HG03571 (cell line): ENCODE measurements at regions not wholly inside any gene's neighbourhood (a gene's known extent, or its start where the extent isn't known, plus 50 kb on each side); places are given as distances from the start of the nearest gene placed in this dataset.
"Not testable (repeated sequence)": the region's sequence is repeated elsewhere in the genome, so short reads cannot be mapped to it uniquely, and the experiment has no call there.

Experiments used
- ATAC-seq: cut with Tn5 transposase; IDR thresholded peaks from one replicate; pipeline ENCODE4 v1.9.1; 2021; ENCODE audit not compliant: unreplicated experiment

- no peak for ATAC-seq
These were observed 61.4 kb upstream of the E2F3 start for GRCh38 chr6:20340068-20340848.

DNA sequence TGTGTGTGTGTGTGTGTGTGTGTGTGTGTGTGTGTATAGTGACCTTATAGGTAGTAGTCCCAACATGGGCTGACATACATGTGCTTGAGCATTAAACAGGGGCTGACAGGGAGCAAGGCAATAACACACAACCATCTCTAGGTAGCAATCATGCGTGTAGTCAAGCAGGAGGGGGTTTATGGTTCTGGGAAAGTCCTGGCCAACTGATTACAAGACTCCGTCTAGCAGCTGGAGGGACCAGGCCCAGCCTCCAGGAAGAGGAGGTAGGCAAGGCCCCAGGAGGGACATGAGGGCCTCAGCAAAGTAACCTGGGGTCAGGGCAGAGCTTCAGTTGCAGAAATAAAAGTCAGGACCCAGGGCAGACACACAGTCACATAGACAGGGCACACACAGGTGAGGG lies 60.6 kb upstream of the E2F3 start:
- no peak for ATAC-seq

DNA sequence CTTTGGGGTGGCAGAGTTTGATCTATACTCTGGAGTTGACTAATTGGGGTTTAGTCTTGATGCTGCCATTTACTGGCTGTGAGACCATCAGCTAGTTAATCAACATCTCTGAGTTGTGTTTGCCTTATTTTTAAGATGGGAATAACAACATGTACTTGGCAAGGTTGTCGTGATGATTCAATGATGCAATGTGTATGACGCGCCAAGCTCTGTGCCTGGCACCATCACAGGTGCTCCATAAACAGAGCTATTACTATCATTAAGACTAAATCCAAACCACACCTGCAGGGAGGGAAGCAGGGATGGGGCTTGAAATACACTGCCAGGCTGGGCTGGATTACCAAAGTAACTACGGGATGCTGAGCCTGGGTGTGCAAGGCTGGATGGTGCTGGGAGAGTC lies 60.1 kb upstream of the E2F3 start:
- ATAC-seq: no peak

DNA sequence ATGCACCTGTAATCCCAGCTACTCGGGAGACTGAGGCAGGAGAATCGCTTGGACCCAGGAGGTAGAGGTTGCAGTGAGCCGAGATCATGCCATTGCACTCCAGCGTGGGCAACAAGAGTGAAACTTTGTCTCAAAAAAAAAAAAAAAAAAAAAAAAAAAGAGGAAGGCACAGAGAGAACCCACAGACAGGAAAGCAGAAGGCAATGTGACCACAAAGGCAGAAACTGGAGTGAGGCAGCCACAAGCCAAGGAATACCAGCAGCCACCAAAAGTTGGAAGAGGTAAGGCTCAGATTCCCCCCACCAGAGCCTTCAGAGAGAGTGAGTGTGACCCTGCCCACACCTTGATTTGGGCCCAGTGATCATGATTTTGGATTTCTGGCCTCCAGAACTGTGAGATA lies 54.7 kb upstream of the E2F3 start:
- ATAC-seq: not testable (repeated sequence)

DNA sequence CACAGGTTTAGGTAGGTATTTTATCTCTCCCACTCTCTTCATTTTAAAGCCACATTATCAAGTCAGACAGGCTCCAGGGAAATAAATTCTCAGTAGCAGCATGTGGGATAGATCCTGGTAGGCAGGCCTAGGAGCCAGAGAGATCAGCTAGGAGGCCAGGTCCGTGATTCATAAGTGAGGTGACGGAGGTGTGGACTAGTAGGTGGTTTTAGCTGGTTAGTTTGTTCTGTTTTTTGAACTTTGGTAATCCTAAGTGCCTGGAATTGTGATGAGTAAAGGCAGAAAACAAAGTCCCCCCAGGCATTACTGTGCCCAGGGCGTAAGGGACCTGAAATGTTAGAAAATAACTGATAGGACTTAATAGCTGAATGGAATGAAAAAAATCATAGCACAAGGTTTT lies 53.6 kb upstream of the E2F3 start:
- no peak for ATAC-seq

DNA sequence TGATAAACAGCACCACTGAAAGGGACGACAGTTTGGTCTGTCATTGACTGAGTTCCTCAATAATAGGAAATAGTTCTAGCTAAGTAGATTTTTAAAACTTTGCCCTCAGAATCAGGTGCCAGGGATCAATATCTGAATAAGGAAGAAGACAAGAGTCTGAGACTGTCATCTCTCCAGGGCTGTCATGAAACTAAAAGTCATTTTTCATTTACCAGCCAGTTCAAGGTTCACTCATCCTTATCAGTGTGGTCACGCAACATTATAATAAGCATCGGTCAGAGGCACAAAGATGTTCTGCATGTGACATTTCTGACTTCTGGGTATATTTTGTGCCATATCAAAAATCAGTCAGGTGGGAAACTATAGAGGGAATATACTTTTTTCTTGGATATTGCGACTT lies 52.5 kb upstream of the E2F3 start:
- ATAC-seq: peak; percentile 53

GRCh38 chr6:20350215-20350614 lies 51.5 kb upstream of the E2F3 start:
- no peak for ATAC-seq

GRCh38 chr6:20351534-20351933 lies 50.1 kb upstream of the E2F3 start:
- no peak for ATAC-seq
